HG02798 (cell line): ENCODE measurements at regions not wholly inside any gene's neighbourhood (a gene's known extent, or its start where the extent isn't known, plus 50 kb on each side); places are given as distances from the start of the nearest gene placed in this dataset.
A peak's percentile ranks its signal among the peaks of the same experiment; 100 is the strongest.

Experiments
- ATAC-seq: cut with Tn5 transposase; IDR thresholded peaks from one replicate; pipeline ENCODE4 v1.9.1; 2021; ENCODE audit warnings: mild to moderate bottlenecking; ENCODE audit not compliant: unreplicated experiment, poor library complexity

GRCh38 chrX:43002526-43003203 lies 224.7 kb upstream of the PPP1R2C start:
- ATAC-seq: peak; percentile 77

GRCh38 chrX:43003204-43003565 lies 225.2 kb upstream of the PPP1R2C start:
- ATAC-seq: peak; percentile 45

- peak; percentile 43 for ATAC-seq
Observed at GRCh38 chrX:43003939-43004338, 226.0 kb upstream of the PPP1R2C start.

GRCh38 chrX:43005561-43005960 lies 227.6 kb upstream of the PPP1R2C start:
- ATAC-seq: no peak

- no peak for ATAC-seq
Observed at GRCh38 chrX:43008356-43008755, 230.4 kb upstream of the PPP1R2C start.

GRCh38 chrX:43016021-43016420 lies 238.1 kb upstream of the PPP1R2C start:
- no peak for ATAC-seq

- no peak for ATAC-seq
Observed at GRCh38 chrX:43018031-43018430, 240.1 kb upstream of the PPP1R2C start.

GRCh38 chrX:43019021-43019420 lies 241.1 kb upstream of the PPP1R2C start:
- ATAC-seq: no peak

- ATAC-seq: no peak
Observed at GRCh38 chrX:43025806-43026315, 247.9 kb upstream of the PPP1R2C start.

GRCh38 chrX:43064096-43064495 lies 286.1 kb upstream of the PPP1R2C start:
- ATAC-seq: no peak

GRCh38 chrX:43065978-43066377 lies 288.0 kb upstream of the PPP1R2C start:
- no peak for ATAC-seq

- ATAC-seq: no peak
Observed at GRCh38 chrX:43068639-43069038, 290.7 kb upstream of the PPP1R2C start.

- ATAC-seq: no peak
Observed at GRCh38 chrX:43083016-43083415, 305.1 kb upstream of the PPP1R2C start.

- ATAC-seq: no peak
Observed at GRCh38 chrX:43087830-43088229, 309.9 kb upstream of the PPP1R2C start.

- ATAC-seq: no peak
Observed at GRCh38 chrX:43096830-43097229, 318.9 kb upstream of the PPP1R2C start.

- ATAC-seq: no peak
Observed at GRCh38 chrX:43106009-43106408, 328.0 kb upstream of the PPP1R2C start.

GRCh38 chrX:43108828-43109227 lies 330.9 kb upstream of the PPP1R2C start:
- no peak for ATAC-seq

- ATAC-seq: no peak
Observed at GRCh38 chrX:43121637-43122036, 343.7 kb upstream of the PPP1R2C start.

- no peak for ATAC-seq
Observed at GRCh38 chrX:43139645-43140044, 361.7 kb upstream of the PPP1R2C start.

GRCh38 chrX:43140582-43140981 lies 362.6 kb upstream of the PPP1R2C start:
- ATAC-seq: no peak

- no peak for ATAC-seq
Observed at GRCh38 chrX:43141885-43142284, 363.9 kb upstream of the PPP1R2C start.

- no peak for ATAC-seq
Observed at GRCh38 chrX:43148305-43148704, 370.3 kb upstream of the PPP1R2C start.
